ENCODE measurements at regions not wholly inside any gene's neighbourhood (a gene's known extent, or its start where the extent isn't known, plus 50 kb on each side); places are given as distances from the start of the nearest gene placed in this dataset.
"Not testable (repeated sequence)": the region's sequence is repeated elsewhere in the genome, so short reads cannot be mapped to it uniquely, and the experiment has no call there.

DNA sequence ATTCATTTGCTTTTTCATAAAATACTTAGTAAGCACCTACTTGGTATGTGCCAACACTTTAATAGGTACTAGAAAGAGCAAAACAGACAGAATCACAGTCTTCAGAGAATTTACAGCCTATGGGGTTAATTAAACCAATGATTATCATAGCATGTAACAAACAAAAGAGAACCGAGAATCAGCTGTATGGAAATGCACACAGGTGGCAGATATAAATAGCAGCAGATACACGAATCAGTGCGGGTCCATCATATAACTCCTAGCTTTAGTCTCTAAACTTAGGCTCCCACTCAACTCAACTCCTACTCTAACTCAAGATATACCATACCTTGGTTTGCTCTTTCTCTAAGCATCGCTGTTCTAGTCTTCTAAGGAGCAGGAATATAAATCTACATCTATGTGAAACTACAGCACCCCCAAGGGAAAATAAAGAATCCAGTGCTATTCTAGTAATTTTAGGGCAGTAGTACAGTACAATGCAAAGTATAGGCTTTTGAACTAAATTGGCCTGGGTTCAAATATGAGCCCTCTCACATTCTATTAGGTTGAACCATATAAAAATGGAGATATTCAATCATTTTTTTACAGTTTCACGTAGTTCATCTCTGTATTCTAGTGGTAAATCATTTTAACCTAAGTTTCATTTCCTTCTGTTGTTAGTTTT, 108.5 kb upstream of the NBPF9 start:
- not testable (repeated sequence) for TF ChIP-seq ZNF70 (CRISPR knock-in tag; IDR thresholded peaks at IDR 0.05); ZFP3 (CRISPR knock-in tag; IDR thresholded peaks at IDR 0.05); PATZ1 (CRISPR knock-in tag; IDR thresholded peaks at IDR 0.05; ENCODE audit: borderline replicate concordance); SNAI2 (CRISPR knock-in tag; IDR thresholded peaks at IDR 0.05)

Measured in SK-N-SH treated with all-trans-retinoic acid at 6 μM for 48 hours (cell line).